BLaER1 (cell line): ENCODE measurements at regions not wholly inside any gene's neighbourhood (a gene's known extent, or its start where the extent isn't known, plus 50 kb on each side); places are given as distances from the start of the nearest gene placed in this dataset.

ENCODE experiments used
- H3K27ac ChIP-seq: shearing (Covaris generic); formaldehyde crosslinking; 2 replicates; pipeline ENCODE4 v1.8.1; 2022
- H3K27me3 ChIP-seq: shearing (Covaris generic); formaldehyde crosslinking; 2 replicates; pipeline ENCODE4 v1.8.1; 2022
- H3K36me3 ChIP-seq: shearing (Covaris generic); formaldehyde crosslinking; 2 replicates; pipeline ENCODE4 v1.8.1; 2022
- H3K4me1 ChIP-seq: shearing (Covaris generic); formaldehyde crosslinking; 2 replicates; pipeline ENCODE4 v1.8.1; 2022
- H3K4me2 ChIP-seq: shearing (Covaris generic); formaldehyde crosslinking; 2 replicates; pipeline ENCODE4 v1.8.1; 2022
- H3K4me3 ChIP-seq: shearing (Covaris generic); formaldehyde crosslinking; 2 replicates; pipeline ENCODE4 v1.8.1; 2022
- H3K9ac ChIP-seq: shearing (Covaris generic); formaldehyde crosslinking; 2 replicates; pipeline ENCODE4 v1.8.1; 2022
- H3K9me3 ChIP-seq: shearing (Covaris generic); formaldehyde crosslinking; 2 replicates; pipeline ENCODE4 v1.8.1; 2022
- H4K20me1 ChIP-seq: shearing (Covaris generic); formaldehyde crosslinking; 2 replicates; pipeline ENCODE4 v1.8.1; 2022
- Cebpa-rat ChIP-seq: shearing (Covaris generic); IDR thresholded peaks from 2 replicates; pipeline ENCODE4 v1.8.1; 2022

GRCh38 chr5:169458221-169458620, 125.4 kb upstream of the SPDL1 start:
- TF ChIP-seq Cebpa-rat: no peak
- H3K36me3 ChIP-seq: no peaks in the 10 kb centered on the region

GRCh38 chr5:169450464-169450863, 133.1 kb upstream of the SPDL1 start:
- no peak overlapping the region for H3K4me3 ChIP-seq
- H3K9ac ChIP-seq: no peak overlapping the region
- TF ChIP-seq Cebpa-rat: 0 out of 2 replicates have a peak, but pooled peaks have one; percentile 32
- H3K4me2 ChIP-seq: no peak overlapping the region
- no peaks in the 10 kb centered on the region for H4K20me1 ChIP-seq
- no peaks in the 10 kb centered on the region for H3K9me3 ChIP-seq
- H3K4me1 ChIP-seq: no peaks in the 10 kb centered on the region
- H3K36me3 ChIP-seq: no peaks in the 10 kb centered on the region
- H3K27me3 ChIP-seq: no peaks in the 10 kb centered on the region
- H3K27ac ChIP-seq: no peak overlapping the region

More at GRCh38 chr5:169458221-169458620, 125.4 kb upstream of the SPDL1 start:
- no peak overlapping the region for H3K4me2 ChIP-seq
- no peak overlapping the region for H3K27ac ChIP-seq
- H3K4me3 ChIP-seq: no peak overlapping the region
- H3K27me3 ChIP-seq: no peaks in the 10 kb centered on the region
- H3K9me3 ChIP-seq: no peaks in the 10 kb centered on the region
- no peaks in the 10 kb centered on the region for H4K20me1 ChIP-seq
- no peaks in the 10 kb centered on the region for H3K4me1 ChIP-seq
- H3K9ac ChIP-seq: no peak overlapping the region

DNA sequence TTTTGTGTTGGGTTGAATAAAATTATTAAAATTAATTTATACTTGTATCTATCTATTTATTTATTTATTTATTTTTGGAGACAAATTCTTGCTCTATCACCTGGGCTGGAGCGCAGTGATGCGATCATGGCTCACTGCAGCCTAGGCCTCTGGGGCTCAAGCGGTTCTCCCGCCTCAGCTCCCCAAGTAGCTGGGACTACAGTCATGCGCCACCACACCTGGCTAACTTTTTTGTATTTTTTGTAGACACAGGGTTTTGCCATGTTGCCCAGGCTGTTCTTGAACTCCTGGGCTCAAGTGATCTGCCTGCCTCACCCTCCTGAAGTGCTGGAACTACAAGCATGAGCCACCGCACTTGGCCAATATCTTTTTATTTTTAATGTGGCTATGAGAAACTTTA, 134.7 kb upstream of the SPDL1 start:
- H3K36me3 ChIP-seq: no peaks in the 10 kb centered on the region
- no peaks in the 10 kb centered on the region for H3K27me3 ChIP-seq
- no peak overlapping the region for H3K27ac ChIP-seq
- no peaks in the 10 kb centered on the region for H4K20me1 ChIP-seq
- no peak overlapping the region for H3K4me3 ChIP-seq
- H3K4me2 ChIP-seq: no peak overlapping the region
- H3K9ac ChIP-seq: no peak overlapping the region
- no peaks in the 10 kb centered on the region for H3K4me1 ChIP-seq
- TF ChIP-seq Cebpa-rat: no peak
- no peaks in the 10 kb centered on the region for H3K9me3 ChIP-seq

DNA sequence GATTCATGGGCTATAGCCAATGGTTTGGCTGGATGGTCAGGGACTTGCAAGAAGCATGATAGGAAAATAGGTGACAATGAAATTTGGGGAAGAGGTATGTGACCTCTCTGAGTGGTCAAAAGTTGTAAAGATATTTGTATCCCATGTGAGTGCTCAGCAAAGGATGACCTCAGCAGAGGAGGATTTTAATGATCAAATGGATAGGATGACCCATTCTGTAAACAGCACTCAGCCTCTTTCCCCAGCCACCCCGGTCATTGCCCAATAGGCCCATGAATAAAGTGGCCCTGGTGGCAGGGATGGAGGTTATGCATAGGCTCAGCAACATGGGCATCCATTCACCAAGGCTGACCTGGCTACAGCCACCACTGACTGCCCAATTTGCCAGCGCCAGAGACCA, 138.4 kb upstream of the SPDL1 start:
- no peaks in the 10 kb centered on the region for H4K20me1 ChIP-seq
- no peaks in the 10 kb centered on the region for H3K36me3 ChIP-seq
- no peak overlapping the region for H3K4me3 ChIP-seq
- no peaks in the 10 kb centered on the region for H3K27me3 ChIP-seq
- no peaks in the 10 kb centered on the region for H3K4me1 ChIP-seq
- no peak overlapping the region for H3K9ac ChIP-seq
- no peak for TF ChIP-seq Cebpa-rat
- no peak overlapping the region for H3K4me2 ChIP-seq
- no peaks in the 10 kb centered on the region for H3K9me3 ChIP-seq
- no peak overlapping the region for H3K27ac ChIP-seq

DNA sequence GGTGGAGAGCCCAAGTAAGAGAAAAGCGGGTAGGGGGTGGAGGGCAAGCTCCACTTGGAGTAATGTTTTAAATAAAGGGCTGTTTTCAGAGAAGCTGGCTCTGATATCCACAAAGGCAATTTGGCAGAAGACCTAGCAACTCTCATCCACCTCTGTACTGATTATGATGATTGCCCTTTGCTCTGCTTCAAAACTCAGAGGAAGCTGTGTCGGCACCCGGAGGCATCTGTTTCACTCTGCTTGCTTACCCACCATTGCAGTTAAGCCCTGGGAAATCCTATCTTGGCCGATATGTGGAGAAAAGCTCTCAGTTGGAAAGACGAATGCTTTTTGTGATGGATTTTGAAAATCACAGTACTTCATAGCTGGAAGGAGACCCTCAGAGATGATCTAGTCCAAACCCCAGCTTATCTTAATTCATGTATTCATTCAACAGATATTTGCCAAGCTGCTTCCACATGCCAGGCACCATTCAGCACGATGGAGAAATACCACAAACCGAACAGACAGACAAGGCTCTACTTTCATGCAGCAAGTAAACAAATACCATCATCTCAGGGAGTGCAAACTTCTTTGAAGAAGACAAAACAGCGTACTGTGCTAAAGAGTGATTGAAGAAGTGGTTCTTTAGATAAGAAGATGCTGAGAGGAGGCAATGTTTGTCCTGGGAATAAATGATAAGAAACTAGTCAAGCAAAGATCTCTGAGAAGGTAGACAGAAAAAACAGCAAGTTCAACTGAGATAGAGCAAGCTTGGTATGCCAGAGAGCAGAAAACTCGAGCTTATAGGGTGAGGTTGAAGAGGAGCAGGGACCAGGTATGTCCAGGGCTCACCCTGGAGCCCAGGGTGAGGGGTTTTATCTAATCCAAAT, 140.4 kb upstream of the SPDL1 start:
- Histone ChIP-seq H3K4me2 (no peak overlapping the region), H3K9me3 (no peaks in the 10 kb centered on the region), H3K36me3 (no peaks in the 10 kb centered on the region), H3K4me1 (no peaks in the 10 kb centered on the region), H4K20me1 (no peaks in the 10 kb centered on the region), H3K9ac (no peak overlapping the region), H3K27me3 (no peaks in the 10 kb centered on the region), H3K4me3 (no peak overlapping the region), H3K27ac (no peak overlapping the region)
- no peak for TF ChIP-seq Cebpa-rat

DNA sequence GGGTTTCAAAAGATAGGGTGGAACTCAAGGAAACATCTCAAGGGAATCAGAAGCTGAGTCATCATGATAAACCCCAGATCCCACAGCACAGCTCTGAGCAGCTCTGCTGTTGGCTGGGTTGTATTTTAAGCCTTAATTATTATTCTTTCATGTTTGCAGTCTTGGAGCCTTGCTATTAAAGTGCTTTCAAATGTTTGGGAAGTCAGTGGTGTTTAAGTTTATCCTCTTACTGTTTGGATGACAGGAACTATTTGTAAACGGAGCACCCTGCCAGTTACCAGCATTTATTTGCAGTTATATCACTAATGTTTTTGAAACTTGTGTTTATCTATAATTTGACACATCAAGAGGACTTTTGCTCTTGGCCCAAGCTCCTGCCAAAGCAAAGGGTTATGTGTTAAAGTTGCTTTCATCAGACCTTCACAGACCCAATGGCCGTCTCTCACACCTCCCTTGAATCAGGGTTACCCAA, 141.1 kb upstream of the SPDL1 start:
- no peak overlapping the region for H3K4me3 ChIP-seq
- no peak for TF ChIP-seq Cebpa-rat
- no peaks in the 10 kb centered on the region for H3K9me3 ChIP-seq
- H3K27me3 ChIP-seq: no peaks in the 10 kb centered on the region
- no peak overlapping the region for H3K9ac ChIP-seq
- no peaks in the 10 kb centered on the region for H3K36me3 ChIP-seq
- H3K4me1 ChIP-seq: no peaks in the 10 kb centered on the region
- H3K27ac ChIP-seq: no peak overlapping the region
- H3K4me2 ChIP-seq: no peak overlapping the region
- no peaks in the 10 kb centered on the region for H4K20me1 ChIP-seq

- Histone ChIP-seq H3K27ac (no peak overlapping the region), H3K27me3 (no peaks in the 10 kb centered on the region), H3K9me3 (no peaks in the 10 kb centered on the region), H3K4me2 (no peak overlapping the region), H3K36me3 (no peaks in the 10 kb centered on the region), H3K4me3 (no peak overlapping the region), H4K20me1 (no peaks in the 10 kb centered on the region), H3K9ac (no peak overlapping the region), H3K4me1 (no peaks in the 10 kb centered on the region)
- TF ChIP-seq Cebpa-rat: no peak
These were observed 139.3 kb upstream of the SLIT3 start for GRCh38 chr5:169440107-169440705.

GRCh38 chr5:169439362-169439761, 138.4 kb upstream of the SLIT3 start:
- Histone ChIP-seq H3K27me3 (no peaks in the 10 kb centered on the region), H3K9me3 (no peaks in the 10 kb centered on the region), H3K4me2 (no peak overlapping the region), H3K4me1 (no peaks in the 10 kb centered on the region), H3K36me3 (no peaks in the 10 kb centered on the region), H4K20me1 (no peaks in the 10 kb centered on the region), H3K9ac (no peak overlapping the region), H3K4me3 (no peak overlapping the region), H3K27ac (no peak overlapping the region)
- no peak for TF ChIP-seq Cebpa-rat

DNA sequence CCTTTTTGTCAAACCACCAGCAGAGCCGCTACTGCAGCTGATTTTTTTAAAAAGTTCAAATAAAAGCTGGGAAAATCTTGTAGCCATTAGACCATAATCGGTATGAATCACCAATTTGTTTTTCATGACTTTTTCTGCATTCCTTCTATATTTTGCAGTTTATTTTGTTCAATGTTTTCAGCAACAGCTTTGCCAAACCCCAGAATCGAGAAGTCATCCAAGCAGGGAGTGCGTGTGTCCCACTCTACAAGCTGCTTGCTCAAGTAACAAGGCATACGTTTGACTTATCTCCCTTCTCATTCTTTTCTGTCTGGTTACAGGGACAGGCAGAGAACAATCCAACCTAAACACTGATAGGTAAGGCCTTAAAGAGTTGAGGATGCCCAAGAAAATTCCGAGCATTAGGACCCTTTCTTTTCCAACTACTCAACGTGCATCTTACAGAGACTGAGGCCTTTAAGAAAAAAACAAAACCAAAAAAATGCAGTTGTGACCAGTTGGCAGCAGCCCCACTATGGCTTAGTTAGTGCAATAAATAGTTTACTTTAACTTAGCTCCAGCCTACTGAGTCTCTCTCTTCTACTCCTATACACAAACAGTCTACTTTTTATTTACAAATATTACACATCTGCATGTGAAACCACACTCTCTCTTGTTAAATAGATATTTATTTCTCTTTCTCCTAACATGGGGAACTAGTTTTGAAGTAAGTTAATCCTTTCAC, 134.7 kb upstream of the SLIT3 start:
- H3K4me1 ChIP-seq: no peaks in the 10 kb centered on the region
- H3K27ac ChIP-seq: no peak overlapping the region
- H3K4me2 ChIP-seq: no peak overlapping the region
- H4K20me1 ChIP-seq: no peaks in the 10 kb centered on the region
- H3K9me3 ChIP-seq: no peaks in the 10 kb centered on the region
- H3K4me3 ChIP-seq: no peak overlapping the region
- H3K9ac ChIP-seq: no peak overlapping the region
- H3K27me3 ChIP-seq: no peaks in the 10 kb centered on the region
- no peaks in the 10 kb centered on the region for H3K36me3 ChIP-seq
- no peak for TF ChIP-seq Cebpa-rat

DNA sequence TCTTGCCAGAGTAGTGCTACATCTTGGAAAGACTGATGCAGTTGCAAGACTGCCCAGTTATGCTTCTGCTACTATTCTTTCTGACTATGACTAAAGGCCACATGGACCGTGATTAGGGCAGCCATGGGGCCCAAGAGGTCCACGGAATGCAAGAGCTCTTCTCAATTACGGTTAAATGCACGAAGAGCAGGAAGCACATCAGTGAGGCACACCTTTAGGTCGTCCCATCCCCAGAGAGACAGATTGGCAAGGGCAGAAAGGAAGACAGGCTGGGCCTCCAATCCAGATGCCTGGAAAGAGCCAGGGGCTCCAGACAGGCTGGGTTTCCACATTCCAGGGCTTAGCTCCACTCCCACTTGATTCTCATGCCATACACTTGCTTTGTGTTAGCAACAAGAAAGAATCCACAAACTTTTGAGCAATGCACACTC, 132.3 kb upstream of the SLIT3 start:
- no peak overlapping the region for H3K27ac ChIP-seq
- no peaks in the 10 kb centered on the region for H3K4me1 ChIP-seq
- no peak overlapping the region for H3K4me3 ChIP-seq
- H3K27me3 ChIP-seq: no peaks in the 10 kb centered on the region
- H4K20me1 ChIP-seq: no peaks in the 10 kb centered on the region
- H3K9ac ChIP-seq: no peak overlapping the region
- H3K4me2 ChIP-seq: no peak overlapping the region
- no peaks in the 10 kb centered on the region for H3K36me3 ChIP-seq
- no peak for TF ChIP-seq Cebpa-rat
- H3K9me3 ChIP-seq: no peaks in the 10 kb centered on the region
